HEK293 (cell line): ENCODE measurements at regions not wholly inside any gene's neighbourhood (a gene's known extent, or its start where the extent isn't known, plus 50 kb on each side); places are given as distances from the start of the nearest gene placed in this dataset.

ENCODE experiments used
- CTCF ChIA-PET: fragments of 350-600 bp; formaldehyde crosslinking; extraction: SDS; loops from one replicate; lab custom pipeline; 2021; ENCODE audit warnings: antibody characterized with exemption; lab: Yijun Ruan, JAX
- POLR2A ChIA-PET: fragments of 300-600 bp; formaldehyde crosslinking; extraction: SDS; loops from one replicate; lab custom pipeline; 2020; ENCODE audit warnings: antibody characterized with exemption, inconsistent platforms; lab: Yijun Ruan, JAX
- H3K27ac ChIP-seq: fragments of 200-500 bp; sonication (Bioruptor generic); 2 replicates; pipeline ENCODE4 v1.5.1; 2014; ENCODE audit warnings: low read depth, low read length, control low read depth, inconsistent platforms; ENCODE audit errors: extremely low read depth
- H3K36me3 ChIP-seq, 2 experiments: fragments of 200-500 bp in 1 of 2; sonication (Bioruptor generic) in 1 of 2; 1 replicate in 1 of 2; 2 replicates in 1 of 2; pipeline ENCODE4 v1.5.1; 2014 to 2017; ENCODE audit warnings: inconsistent platforms in 2 of 2, low read length in 2 of 2; ENCODE audit not compliant: control insufficient read depth in 2 of 2, insufficient read depth in 1 of 2
- H3K4me1 ChIP-seq: fragments of 200-500 bp; sonication (Bioruptor generic); 2 replicates; pipeline ENCODE4 v1.5.1; 2014; ENCODE audit warnings: mild to moderate bottlenecking, low read length, inconsistent platforms; ENCODE audit not compliant: control insufficient read depth, insufficient read depth
- H3K4me3 ChIP-seq: 2 replicates; pipeline ENCODE4 v1.5.1; 2011; ENCODE audit warnings: low read depth, mild to moderate bottlenecking, control low read depth, low read length, moderate library complexity
- H3K9me3 ChIP-seq: fragments of 200-500 bp; sonication (Bioruptor generic); 2 replicates; pipeline ENCODE4 v1.5.1; 2014; ENCODE audit warnings: low read depth, low read length, inconsistent platforms; ENCODE audit not compliant: control insufficient read depth, insufficient read depth
- AEBP2 ChIP-seq: fragments of 450-650 bp; formaldehyde crosslinking; IDR thresholded peaks from 2 replicates; pipeline ENCODE4 v1.5.1; 2016; ENCODE audit warnings: missing biosample characterization, missing genetic modification characterization, borderline replicate concordance
- ATF2 ChIP-seq: fragments of 450-650 bp; formaldehyde crosslinking; IDR thresholded peaks from 2 replicates; pipeline ENCODE4 v1.5.1; 2016; ENCODE audit warnings: missing biosample characterization, missing genetic modification characterization, low read depth
- GFI1B ChIP-seq: fragments of 450-650 bp; formaldehyde crosslinking; IDR thresholded peaks from 2 replicates; pipeline ENCODE4 v1.5.1; 2016; ENCODE audit warnings: missing biosample characterization, missing genetic modification characterization
- GLI2 ChIP-seq: fragments of 450-650 bp; formaldehyde crosslinking; IDR thresholded peaks from 2 replicates; pipeline ENCODE4; 2017; ENCODE audit warnings: missing biosample characterization, missing genetic modification characterization, low read depth, borderline replicate concordance
- MYNN ChIP-seq: fragments of 450-650 bp; formaldehyde crosslinking; IDR thresholded peaks from 2 replicates; pipeline ENCODE4 v1.5.1; 2016; ENCODE audit warnings: missing biosample characterization, missing genetic modification characterization, borderline replicate concordance
- SP2 ChIP-seq: fragments of 450-650 bp; formaldehyde crosslinking; IDR thresholded peaks from 2 replicates; pipeline ENCODE4 v1.5.1; 2016; ENCODE audit warnings: missing biosample characterization, missing genetic modification characterization
- SP3 ChIP-seq: fragments of 450-650 bp; formaldehyde crosslinking; IDR thresholded peaks from 2 replicates; pipeline ENCODE4 v1.5.1; 2016; ENCODE audit warnings: missing biosample characterization, missing genetic modification characterization
- TRIM28 ChIP-seq: IDR thresholded peaks from 2 replicates; pipeline ENCODE4 v1.6.1; 2011; ENCODE audit warnings: low read length, control low read depth, borderline replicate concordance
- YY1 ChIP-seq: fragments of 450-650 bp; formaldehyde crosslinking; IDR thresholded peaks from 2 replicates; pipeline ENCODE4 v1.5.1; 2018; ENCODE audit warnings: missing biosample characterization, missing genetic modification characterization
- ZBTB10 ChIP-seq: fragments of 450-650 bp; formaldehyde crosslinking; IDR thresholded peaks from 2 replicates; pipeline ENCODE4 v1.5.1; 2016; ENCODE audit warnings: missing biosample characterization, missing genetic modification characterization
- ZFHX2 ChIP-seq: fragments of 450-650 bp; formaldehyde crosslinking; conservative IDR thresholded peaks from 2 replicates; pipeline ENCODE4 v1.5.1; 2016; ENCODE audit warnings: missing biosample characterization, missing genetic modification characterization
- ZNF140 ChIP-seq: fragments of 450-650 bp; formaldehyde crosslinking; IDR thresholded peaks from 2 replicates; pipeline ENCODE4 v1.5.1; 2016; ENCODE audit warnings: missing biosample characterization, missing genetic modification characterization
- ZNF155 ChIP-seq: fragments of 450-650 bp; formaldehyde crosslinking; IDR thresholded peaks from 2 replicates; pipeline ENCODE4 v1.5.1; 2016; ENCODE audit warnings: missing biosample characterization, missing genetic modification characterization
- ZNF16 ChIP-seq: fragments of 450-650 bp; formaldehyde crosslinking; IDR thresholded peaks from 2 replicates; pipeline ENCODE4 v1.5.1; 2016; ENCODE audit warnings: low read depth, missing biosample characterization, missing genetic modification characterization
- ZNF174 ChIP-seq: fragments of 450-650 bp; formaldehyde crosslinking; IDR thresholded peaks from 2 replicates; pipeline ENCODE4 v1.5.0; 2017; ENCODE audit warnings: missing biosample characterization, mild to moderate bottlenecking, missing genetic modification characterization
- ZNF175 ChIP-seq: fragments of 450-650 bp; formaldehyde crosslinking; IDR thresholded peaks from 2 replicates; pipeline ENCODE4 v1.5.1; 2016; ENCODE audit warnings: missing biosample characterization, missing genetic modification characterization
- ZNF239 ChIP-seq: fragments of 450-650 bp; formaldehyde crosslinking; IDR thresholded peaks from 2 replicates; pipeline ENCODE4 v1.5.1; 2016; ENCODE audit warnings: missing biosample characterization, missing genetic modification characterization
- ZNF341 ChIP-seq: fragments of 450-650 bp; formaldehyde crosslinking; IDR thresholded peaks from 2 replicates; pipeline ENCODE4; 2016; ENCODE audit warnings: low read depth, missing biosample characterization, missing genetic modification characterization
- ZNF488 ChIP-seq: fragments of 450-650 bp; formaldehyde crosslinking; IDR thresholded peaks from 2 replicates; pipeline ENCODE4 v1.5.1; 2016; ENCODE audit warnings: missing biosample characterization, missing genetic modification characterization
- ZNF513 ChIP-seq: fragments of 450-650 bp; IDR thresholded peaks from 2 replicates; pipeline ENCODE4 v1.5.1; 2018; ENCODE audit warnings: missing biosample characterization, missing genetic modification characterization
- ZNF514 ChIP-seq: fragments of 450-650 bp; formaldehyde crosslinking; IDR thresholded peaks from 2 replicates; pipeline ENCODE4 v1.5.1; 2016; ENCODE audit warnings: missing biosample characterization, missing genetic modification characterization
- ZNF530 ChIP-seq: fragments of 450-650 bp; formaldehyde crosslinking; IDR thresholded peaks from 2 replicates; pipeline ENCODE4 v1.5.1; 2016; ENCODE audit warnings: low read depth, missing biosample characterization, missing genetic modification characterization
- ZNF624 ChIP-seq: fragments of 450-650 bp; formaldehyde crosslinking; IDR thresholded peaks from 2 replicates; pipeline ENCODE4 v1.5.1; 2017; ENCODE audit warnings: missing biosample characterization, missing genetic modification characterization
- ZNF626 ChIP-seq: fragments of 450-650 bp; sonication (Bioruptor Pico); formaldehyde crosslinking; IDR thresholded peaks from 2 replicates; pipeline ENCODE4 v1.5.1; 2018; ENCODE audit warnings: missing biosample characterization, missing genetic modification characterization, inconsistent platforms
- ZNF629 ChIP-seq: fragments of 450-650 bp; formaldehyde crosslinking; IDR thresholded peaks from 2 replicates; pipeline ENCODE4 v1.5.1; 2017; ENCODE audit warnings: missing biosample characterization, missing genetic modification characterization
- ZNF692 ChIP-seq: fragments of 450-650 bp; formaldehyde crosslinking; IDR thresholded peaks from 2 replicates; pipeline ENCODE4 v1.5.1; 2016; ENCODE audit warnings: missing biosample characterization, missing genetic modification characterization
- ZXDB ChIP-seq: fragments of 450-650 bp; formaldehyde crosslinking; IDR thresholded peaks from 2 replicates; pipeline ENCODE4 v1.5.1; 2016; ENCODE audit warnings: missing biosample characterization, missing genetic modification characterization

GRCh38 chr6:156683821-156684220 is 93.4 kb upstream of the ARID1B start (continued):
- no peak for TF ChIP-seq AEBP2 (tag by site-specific recombination)
- TF ChIP-seq ZNF16 (tag by site-specific recombination), result no peak
- TF ChIP-seq ZFHX2 (tag by site-specific recombination), result no peak
- no peak for TF ChIP-seq ZNF629 (tag by site-specific recombination)
- TF ChIP-seq GLI2 (tag by site-specific recombination), result no peak
- TF ChIP-seq ZNF514 (tag by site-specific recombination), result no peak
- TF ChIP-seq ZNF513 (tag by site-specific recombination), result no peak

- Histone ChIP-seq H3K9me3 (no peaks in the 10 kb centered on the region), H3K27ac (no peak overlapping the region), H3K36me3 (no peaks in the 10 kb centered on the region), H3K4me1 (no peaks in the 10 kb centered on the region), H3K4me3 (no peak overlapping the region)
- CTCF ChIA-PET, result no interaction called here
- POLR2A ChIA-PET, result interaction anchor here (0.7 kb wide), 1 partner anchor 170 kb away, joined by 4 read pairs; no protein-coding TSS in a partner anchor
- TF ChIP-seq ZNF174 (tag by site-specific recombination), result no peak
- TF ChIP-seq ZBTB10, result no peak
- TF ChIP-seq ZNF624 (tag by site-specific recombination), result no peak
- TF ChIP-seq SP2 (tag by site-specific recombination), result no peak
- TF ChIP-seq ATF2 (tag by site-specific recombination), result no peak
- TF ChIP-seq ZNF239 (tag by site-specific recombination), result no peak
- TF ChIP-seq ZXDB, result no peak
- TF ChIP-seq ZNF155, result no peak
- TF ChIP-seq ZNF175 (tag by site-specific recombination), result no peak
- TF ChIP-seq ZNF140, result no peak
- no peak for TF ChIP-seq ZNF692 (tag by site-specific recombination)
- TF ChIP-seq GFI1B (tag by site-specific recombination), result no peak
- TF ChIP-seq ZNF341 (tag by site-specific recombination), result no peak
- no peak for TF ChIP-seq MYNN (tag by site-specific recombination)
- TF ChIP-seq ZNF530 (tag by site-specific recombination), result no peak
- TF ChIP-seq ZNF626 (tag by site-specific recombination), result no peak
- TF ChIP-seq YY1, result no peak
- TF ChIP-seq TRIM28, result no peak
- TF ChIP-seq ZNF488 (tag by site-specific recombination), result no peak
- no peak for TF ChIP-seq SP3 (tag by site-specific recombination)
Observed at GRCh38 chr6:156676721-156677120, 100.5 kb upstream of the ARID1B start.
